Inflammatory macrophage treated with lipopolysaccharide for 4 hours (primary cell): ENCODE measurements at regions not wholly inside any gene's neighbourhood (a gene's known extent, or its start where the extent isn't known, plus 50 kb on each side); places are given as distances from the start of the nearest gene placed in this dataset.
A peak's percentile ranks its signal among the peaks of the same experiment; 100 is the strongest.
"Not testable (repeated sequence)": the region's sequence is repeated elsewhere in the genome, so short reads cannot be mapped to it uniquely, and the experiment has no call there.

ENCODE experiments used
- DNase-seq: peaks from one replicate; pipeline ENCODE4 v3.0.0-alpha.2; 2020

GRCh38 chr9:17083258-17083657, 51.6 kb upstream of the CNTLN start:
- DNase-seq = no peak

GRCh38 chr9:17082343-17083064, 52.3 kb upstream of the CNTLN start:
- DNase-seq = no peak

GRCh38 chr9:17081814-17082213, 53.0 kb upstream of the CNTLN start:
- DNase-seq = no peak

GRCh38 chr9:17081351-17081750, 53.5 kb upstream of the CNTLN start:
- DNase-seq = no peak

GRCh38 chr9:17075758-17076485, 58.9 kb upstream of the CNTLN start:
- no peak for DNase-seq

- DNase-seq = no peak
Measured at GRCh38 chr9:17075146-17075757, 59.6 kb upstream of the CNTLN start.

GRCh38 chr9:17072563-17072962, 62.3 kb upstream of the CNTLN start:
- not testable (repeated sequence) for DNase-seq

GRCh38 chr9:17068671-17069070, 66.2 kb upstream of the CNTLN start:
- peak; percentile 1 for DNase-seq

GRCh38 chr9:17065062-17065461, 69.8 kb upstream of the CNTLN start:
- no peak for DNase-seq

GRCh38 chr9:17064558-17064957, 70.3 kb upstream of the CNTLN start:
- DNase-seq = no peak

GRCh38 chr9:17063535-17064135, 71.2 kb upstream of the CNTLN start:
- DNase-seq = peak; percentile 54

GRCh38 chr9:17062497-17062896, 72.3 kb upstream of the CNTLN start:
- no peak for DNase-seq

GRCh38 chr9:17060450-17060849, 74.4 kb upstream of the CNTLN start:
- DNase-seq = no peak

GRCh38 chr9:17059465-17059864, 75.4 kb upstream of the CNTLN start:
- no peak for DNase-seq

- no peak for DNase-seq
Measured at GRCh38 chr9:17057729-17058128, 77.1 kb upstream of the CNTLN start.

- DNase-seq = no peak
Measured at GRCh38 chr9:17052626-17053025, 82.2 kb upstream of the CNTLN start.

- no peak for DNase-seq
Measured at GRCh38 chr9:17045381-17045940, 89.4 kb upstream of the CNTLN start.

GRCh38 chr9:17031546-17031945, 103.3 kb upstream of the CNTLN start:
- no peak for DNase-seq

- DNase-seq = no peak
Measured at GRCh38 chr9:17025281-17025680, 109.6 kb upstream of the CNTLN start.

- DNase-seq = no peak
Measured at GRCh38 chr9:17024129-17024528, 110.7 kb upstream of the CNTLN start.

GRCh38 chr9:17021387-17021970, 113.4 kb upstream of the CNTLN start:
- DNase-seq = no peak

- no peak for DNase-seq
Measured at GRCh38 chr9:17019398-17019797, 115.4 kb upstream of the CNTLN start.
